GM18519 (cell line): ENCODE measurements at regions not wholly inside any gene's neighbourhood (a gene's known extent, or its start where the extent isn't known, plus 50 kb on each side); places are given as distances from the start of the nearest gene placed in this dataset.

Experiments used
- ATAC-seq: cut with Tn5 transposase; IDR thresholded peaks from one replicate; pipeline ENCODE4 v1.9.1; 2021; ENCODE audit warnings: mild to moderate bottlenecking, moderate library complexity; ENCODE audit not compliant: unreplicated experiment, low FRiP score

- no peak for ATAC-seq
Observed at GRCh38 chr12:4112290-4112689, 161.3 kb upstream of the CCND2 start.

- no peak for ATAC-seq
Observed at GRCh38 chr12:4111010-4111409, 162.6 kb upstream of the CCND2 start.

GRCh38 chr12:4109826-4110225 is 163.7 kb upstream of the CCND2 start:
- no peak for ATAC-seq

GRCh38 chr12:4108803-4109345 is 164.7 kb upstream of the CCND2 start:
- ATAC-seq = no peak

- ATAC-seq = no peak
Observed at GRCh38 chr12:4107911-4108697, 165.5 kb upstream of the CCND2 start.

- ATAC-seq = peak; percentile 58
Observed at GRCh38 chr12:4107436-4107878, 166.1 kb upstream of the CCND2 start.

GRCh38 chr12:4106621-4107020 is 166.9 kb upstream of the CCND2 start:
- ATAC-seq = no peak

DNA sequence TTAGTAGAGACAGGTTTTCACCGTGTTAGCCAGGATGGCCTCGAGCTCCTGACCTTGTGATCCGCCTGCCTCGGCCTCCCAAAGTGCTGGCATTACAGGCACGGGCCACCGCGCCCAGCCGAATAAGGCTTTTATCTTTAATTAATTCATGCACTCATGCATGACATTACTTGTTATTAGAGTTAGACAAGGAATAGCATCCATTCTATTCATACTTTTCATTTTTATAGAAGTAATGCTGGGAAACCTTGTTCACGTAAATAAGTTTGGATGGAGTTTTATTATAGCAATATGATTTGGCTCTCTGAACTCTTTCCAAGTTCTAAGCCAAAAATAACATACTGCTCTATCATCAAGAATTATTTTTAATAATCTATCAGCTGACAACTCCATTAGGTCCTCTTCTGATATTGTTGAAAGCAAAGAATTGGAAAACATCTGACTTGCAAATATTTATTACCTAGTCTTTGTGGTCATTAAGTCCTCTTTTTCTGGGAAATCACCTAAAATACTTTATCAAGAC is 168.8 kb upstream of the CCND2 start:
- no peak for ATAC-seq

DNA sequence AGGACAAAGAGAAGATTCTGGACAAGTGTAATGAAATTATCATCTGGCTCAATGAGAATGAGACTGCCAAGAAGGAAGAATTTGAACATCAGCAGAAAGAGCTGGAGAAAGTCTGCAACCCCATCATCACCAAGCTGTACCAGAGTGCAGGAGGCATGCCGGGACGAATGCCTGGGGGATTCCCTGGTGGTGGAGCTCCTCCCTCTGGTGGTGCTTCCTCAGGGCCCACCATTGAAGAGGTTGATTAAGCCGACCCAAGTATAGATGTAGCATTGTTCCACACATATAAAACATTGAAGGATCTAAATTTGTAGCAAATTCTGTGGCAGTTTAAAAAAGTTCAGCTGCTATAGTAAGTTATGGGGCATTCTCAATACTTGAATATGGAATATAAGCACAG is 174.3 kb upstream of the CCND2 start:
- no peak for ATAC-seq

DNA sequence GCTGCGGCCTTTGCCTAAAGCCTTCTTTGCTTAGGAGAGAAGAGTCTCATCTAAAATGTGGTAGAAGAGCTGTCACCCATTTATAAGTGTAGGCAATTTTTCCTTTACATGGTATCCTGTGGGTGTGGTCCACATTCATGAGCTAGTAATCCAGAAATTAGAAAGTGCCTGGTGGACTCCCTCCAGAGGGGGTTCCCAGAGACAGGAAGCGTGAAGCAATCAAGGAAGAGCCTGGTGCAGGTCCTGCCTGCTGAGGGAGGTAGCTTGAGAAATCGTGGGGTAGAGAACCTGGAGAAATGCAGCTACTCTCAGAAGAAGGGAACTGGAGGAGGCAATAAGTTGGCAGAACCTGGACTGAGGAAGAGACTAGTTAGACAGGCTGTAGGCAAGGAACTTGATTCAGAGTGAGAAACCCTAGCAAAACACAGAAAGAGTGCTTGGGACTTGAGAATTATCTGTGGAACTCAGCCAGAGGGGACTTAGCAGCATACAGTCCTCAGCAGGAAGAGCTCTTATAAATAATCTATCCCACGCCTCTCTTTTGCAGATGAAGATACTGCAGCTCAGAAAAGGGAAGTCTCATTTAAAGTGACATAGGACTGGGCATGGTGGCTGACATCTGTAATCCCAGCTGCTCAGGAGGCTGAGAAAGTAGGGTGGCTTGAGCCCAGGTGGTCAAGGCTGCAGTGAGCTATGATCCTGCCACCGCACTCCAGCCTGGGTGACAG is 182.4 kb upstream of the CCND2 start:
- ATAC-seq = no peak

GRCh38 chr12:4089956-4090355 is 183.6 kb upstream of the CCND2 start:
- no peak for ATAC-seq

DNA sequence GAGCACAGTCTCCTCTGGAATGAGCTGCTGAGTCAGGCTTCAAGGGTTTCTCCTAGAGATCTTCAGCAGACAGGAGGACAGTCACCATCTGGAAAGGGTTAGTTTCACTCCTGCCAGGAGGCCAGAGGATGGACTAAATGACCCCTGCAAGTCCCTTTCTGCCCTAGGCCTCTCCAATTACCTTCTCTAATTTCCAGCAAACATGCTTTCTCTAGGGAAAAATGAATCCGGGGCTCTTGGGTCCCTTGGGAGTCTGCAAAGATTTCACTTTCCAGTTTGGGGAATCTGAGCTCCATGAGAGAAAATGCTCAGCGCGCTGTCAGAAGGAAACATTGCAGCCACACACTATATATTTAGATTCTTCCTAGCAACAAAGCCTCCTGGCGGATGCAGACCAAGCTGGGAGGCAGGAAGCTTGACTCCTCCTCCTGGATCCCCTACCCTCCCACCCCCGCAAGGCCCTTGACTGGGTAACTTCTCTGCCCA is 184.4 kb upstream of the CCND2 start:
- ATAC-seq = no peak

- ATAC-seq = no peak
Observed at GRCh38 chr12:4088451-4088850, 185.1 kb upstream of the CCND2 start.

GRCh38 chr12:4086481-4086880 is 187.1 kb upstream of the CCND2 start:
- ATAC-seq = no peak

- ATAC-seq = no peak
Observed at GRCh38 chr12:4084573-4084972, 189.0 kb upstream of the CCND2 start.

DNA sequence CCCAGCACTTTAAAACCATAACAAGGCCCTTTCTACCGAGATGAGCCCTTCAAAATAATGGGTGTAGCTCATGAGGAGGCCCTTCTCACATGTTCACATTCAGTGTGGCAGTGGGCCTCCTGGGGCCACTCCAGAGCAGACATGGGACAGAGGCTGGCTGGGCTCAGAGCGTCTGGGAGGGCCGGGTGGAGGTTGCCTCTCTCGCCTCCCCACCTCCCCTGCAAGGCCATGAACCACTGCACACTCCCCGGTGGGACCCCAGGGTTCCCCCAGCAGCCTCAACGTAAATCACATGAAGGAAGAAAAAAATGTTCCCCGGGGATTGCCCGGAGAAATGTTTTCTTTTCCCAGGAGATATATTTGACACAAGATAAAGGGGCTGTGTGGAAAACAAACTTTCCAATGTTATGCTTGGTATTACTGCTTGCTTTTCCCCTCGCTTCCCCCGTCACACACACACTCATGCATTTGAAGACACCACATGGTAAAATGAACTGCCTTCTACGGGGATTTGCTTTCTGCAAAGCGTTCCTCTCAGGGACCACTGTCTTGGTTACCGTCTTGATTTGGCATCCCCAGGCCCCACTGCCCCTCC is 190.7 kb upstream of the CCND2 start:
- no peak for ATAC-seq

- no peak for ATAC-seq
Observed at GRCh38 chr12:4080213-4080612, 193.3 kb upstream of the CCND2 start.

DNA sequence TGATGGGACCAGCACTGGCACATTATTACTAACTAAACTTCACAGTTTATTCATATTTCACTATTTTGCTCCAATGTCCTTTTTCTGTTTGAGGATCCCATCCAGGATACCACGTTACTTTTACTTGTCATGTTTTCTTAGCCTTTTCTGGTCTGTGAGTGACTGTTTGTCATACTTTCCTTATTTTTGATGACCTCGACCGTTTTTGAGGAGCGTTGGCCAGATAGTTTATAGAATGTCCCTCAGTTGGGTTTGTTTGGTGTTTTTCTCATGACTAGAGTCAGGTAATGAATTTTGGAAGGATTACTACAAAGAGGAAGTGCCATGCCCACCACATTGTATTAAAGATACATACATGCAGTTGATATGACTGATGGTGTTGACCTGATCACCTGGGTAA is 199.4 kb upstream of the CCND2 start:
- no peak for ATAC-seq

- ATAC-seq = no peak
Observed at GRCh38 chr12:4069670-4070010, 196.4 kb upstream of the PARP11 start.

- no peak for ATAC-seq
Observed at GRCh38 chr12:4068981-4069669, 195.9 kb upstream of the PARP11 start.
